GM23338 (cell line): ENCODE measurements at regions not wholly inside any gene's neighbourhood (a gene's known extent, or its start where the extent isn't known, plus 50 kb on each side); places are given as distances from the start of the nearest gene placed in this dataset.

Experiments
- ATAC-seq: fragments of 200-7000 bp; cut with Tn5 transposase; 3 replicates; pipeline ENCODE4 v1.9.1; 2020
- DNase-seq: peaks from one replicate; pipeline ENCODE4 v3.0.0-alpha.2; 2015; ENCODE audit warnings: low spot score
- H2AFZ ChIP-seq: fragments of 200-600 bp; sonication (generic); 2 replicates; pipeline ENCODE4 v1.8.0; 2016; ENCODE audit warnings: antibody characterized with exemption, mild to moderate bottlenecking, moderate library complexity
- H3F3A ChIP-seq: fragments of 200-600 bp; sonication (generic); replicated peaks from 2 replicates; pipeline ENCODE4 v1.8.0; 2017; ENCODE audit warnings: antibody characterized with exemption, mixed run types, low read depth
- H3K27ac ChIP-seq: fragments of 200-600 bp; sonication (generic); 2 replicates; pipeline ENCODE4 v1.6.1; 2016; ENCODE audit warnings: low read depth
- H3K27me3 ChIP-seq: fragments of 200-600 bp; sonication (generic); 2 replicates; pipeline ENCODE4 v1.8.0; 2016; ENCODE audit warnings: mild to moderate bottlenecking, mixed run types, moderate library complexity; ENCODE audit not compliant: insufficient read depth
- H3K36me3 ChIP-seq: fragments of 200-600 bp; sonication (generic); 2 replicates; pipeline ENCODE4 v1.8.0; 2016; ENCODE audit warnings: mild to moderate bottlenecking; ENCODE audit not compliant: insufficient read depth
- H3K4me1 ChIP-seq: fragments of 200-600 bp; sonication (generic); 2 replicates; pipeline ENCODE4 v1.8.0; 2016; ENCODE audit warnings: mild to moderate bottlenecking, moderate library complexity; ENCODE audit not compliant: insufficient read depth
- H3K4me2 ChIP-seq: fragments of 200-600 bp; sonication (generic); 2 replicates; pipeline ENCODE4 v1.7.1; 2017; ENCODE audit warnings: mixed run types
- H3K4me3 ChIP-seq: fragments of 200-600 bp; sonication (generic); 2 replicates; pipeline ENCODE4 v1.6.1; 2016; ENCODE audit warnings: mixed run types
- H3K79me2 ChIP-seq: fragments of 200-600 bp; sonication (generic); replicated peaks from 2 replicates; pipeline ENCODE4 v1.8.0; 2017; ENCODE audit warnings: mild to moderate bottlenecking; ENCODE audit not compliant: insufficient read depth
- H3K9me2 ChIP-seq: fragments of 200-600 bp; sonication (generic); 2 replicates; pipeline ENCODE4 v1.8.0; 2017; ENCODE audit not compliant: insufficient read depth
- H4K20me1 ChIP-seq: fragments of 200-600 bp; sonication (generic); replicated peaks from 2 replicates; pipeline ENCODE4 v1.8.0; 2017; ENCODE audit warnings: mild to moderate bottlenecking; ENCODE audit not compliant: insufficient read depth
- H3K27ac Mint-ChIP-seq: 2 replicates; pipeline ENCODE4 v1.8.0; 2020; ENCODE audit warnings: inconsistent platforms, mild to moderate bottlenecking, moderate library complexity, mixed read lengths
- H3K27me3 Mint-ChIP-seq: 3 replicates; pipeline ENCODE4 v1.8.0; 2022; ENCODE audit warnings: low read depth, mild to moderate bottlenecking, moderate library complexity, mixed read lengths, inconsistent platforms; ENCODE audit not compliant: insufficient read depth, poor library complexity
- H3K36me3 Mint-ChIP-seq: 3 replicates; pipeline ENCODE4 v1.8.0; 2021; ENCODE audit warnings: low read depth, mild to moderate bottlenecking, inconsistent platforms, moderate library complexity, mixed read lengths
- H3K4me1 Mint-ChIP-seq: 3 replicates; pipeline ENCODE4 v1.8.0; 2020; ENCODE audit warnings: mild to moderate bottlenecking, inconsistent platforms, mixed read lengths
- H3K4me3 Mint-ChIP-seq: 3 replicates; pipeline ENCODE4 v1.8.0; 2021; ENCODE audit warnings: moderate library complexity, mild to moderate bottlenecking, inconsistent platforms, mixed read lengths
- H3K9me3 Mint-ChIP-seq: 3 replicates; pipeline ENCODE4 v1.8.0; 2020; ENCODE audit warnings: moderate library complexity, mild to moderate bottlenecking, inconsistent platforms, mixed read lengths
- CREB1 ChIP-seq: fragments of 250-450 bp; sonication (Bioruptor Pico); IDR thresholded peaks from 2 replicates; pipeline ENCODE4 v1.5.0; 2020; ENCODE audit warnings: low read depth, mild to moderate bottlenecking, moderate library complexity
- CTCF ChIP-seq, 2 experiments: fragments of 200-600 bp in 1 of 2; sonication (generic) in 1 of 2; conservative IDR thresholded peaks; 2 replicates each; pipeline versions ENCODE4 v1.5.1 to v1.6.1; 2016 to 2017; ENCODE audit warnings: antibody characterized with exemption in 2 of 2, low read depth in 2 of 2, mild to moderate bottlenecking in 2 of 2, moderate library complexity in 1 of 2
- ETS1 ChIP-seq: IDR thresholded peaks from 2 replicates; pipeline ENCODE4 v1.6.1; 2016; ENCODE audit warnings: antibody characterized with exemption
- EZH2 ChIP-seq: fragments of 200-600 bp; sonication (generic); IDR thresholded peaks from one replicate; pipeline ENCODE4 v1.8.0; 2017; ENCODE audit warnings: antibody characterized with exemption, mild to moderate bottlenecking, low read depth; ENCODE audit not compliant: unreplicated experiment
- EZH2phosphoT487 ChIP-seq: fragments of 200-600 bp; sonication (generic); IDR thresholded peaks from one replicate; pipeline ENCODE4 v1.8.1; 2018; ENCODE audit warnings: antibody characterized with exemption; ENCODE audit not compliant: unreplicated experiment
- JUNB ChIP-seq: IDR thresholded peaks from one replicate; pipeline ENCODE4 v1.6.1; 2016; ENCODE audit warnings: antibody characterized with exemption; ENCODE audit not compliant: unreplicated experiment
- NANOG ChIP-seq: IDR thresholded peaks from 2 replicates; pipeline ENCODE4 v1.6.1; 2016; ENCODE audit warnings: antibody characterized with exemption, borderline replicate concordance
- POLR2AphosphoS5 ChIP-seq: IDR thresholded peaks from 2 replicates; pipeline ENCODE4 v1.6.1; 2016; ENCODE audit warnings: antibody characterized with exemption, low read depth
- REST ChIP-seq: IDR thresholded peaks from one replicate; pipeline ENCODE4 v1.6.1; 2018; ENCODE audit warnings: antibody characterized with exemption; ENCODE audit not compliant: unreplicated experiment
- STAT1 ChIP-seq: IDR thresholded peaks from one replicate; pipeline ENCODE4 v1.6.1; 2016; ENCODE audit warnings: antibody characterized with exemption; ENCODE audit not compliant: unreplicated experiment
- ZNF114 ChIP-seq: fragments of 250-450 bp; sonication (Bioruptor Pico); IDR thresholded peaks from 2 replicates; pipeline ENCODE4 v1.5.0; 2020; ENCODE audit warnings: mild to moderate bottlenecking, moderate library complexity
- ZNF331 ChIP-seq: fragments of 250-450 bp; sonication (Bioruptor Pico); IDR thresholded peaks from 2 replicates; pipeline ENCODE4 v1.5.0; 2020; ENCODE audit warnings: low read depth, mild to moderate bottlenecking, moderate library complexity
- TF ChIP-seq, protein P1 (sequence below): fragments of 250-450 bp; sonication (Bioruptor Pico); IDR thresholded peaks from 2 replicates; pipeline ENCODE4 v1.5.0; 2020; ENCODE audit warnings: mild to moderate bottlenecking, moderate library complexity

- ATAC-seq = no peak
- no peak overlapping the region for H3K27ac Mint-ChIP-seq
- TF ChIP-seq STAT1 (no peak), EZH2 (no peak), CREB1 (CRISPR knock-in tag) (no peak), NANOG (no peak), JUNB (no peak), CTCF (conservative IDR thresholded peaks at IDR 0.05; ENCODE audit: low read depth in 2 of 2) (no peak), ZNF331 (CRISPR knock-in tag) (no peak), POLR2AphosphoS5 (no peak), ZNF114 (no peak), REST (no peak), EZH2phosphoT487 (no peak), ETS1 (no peak)
- TF ChIP-seq, protein P1, sequence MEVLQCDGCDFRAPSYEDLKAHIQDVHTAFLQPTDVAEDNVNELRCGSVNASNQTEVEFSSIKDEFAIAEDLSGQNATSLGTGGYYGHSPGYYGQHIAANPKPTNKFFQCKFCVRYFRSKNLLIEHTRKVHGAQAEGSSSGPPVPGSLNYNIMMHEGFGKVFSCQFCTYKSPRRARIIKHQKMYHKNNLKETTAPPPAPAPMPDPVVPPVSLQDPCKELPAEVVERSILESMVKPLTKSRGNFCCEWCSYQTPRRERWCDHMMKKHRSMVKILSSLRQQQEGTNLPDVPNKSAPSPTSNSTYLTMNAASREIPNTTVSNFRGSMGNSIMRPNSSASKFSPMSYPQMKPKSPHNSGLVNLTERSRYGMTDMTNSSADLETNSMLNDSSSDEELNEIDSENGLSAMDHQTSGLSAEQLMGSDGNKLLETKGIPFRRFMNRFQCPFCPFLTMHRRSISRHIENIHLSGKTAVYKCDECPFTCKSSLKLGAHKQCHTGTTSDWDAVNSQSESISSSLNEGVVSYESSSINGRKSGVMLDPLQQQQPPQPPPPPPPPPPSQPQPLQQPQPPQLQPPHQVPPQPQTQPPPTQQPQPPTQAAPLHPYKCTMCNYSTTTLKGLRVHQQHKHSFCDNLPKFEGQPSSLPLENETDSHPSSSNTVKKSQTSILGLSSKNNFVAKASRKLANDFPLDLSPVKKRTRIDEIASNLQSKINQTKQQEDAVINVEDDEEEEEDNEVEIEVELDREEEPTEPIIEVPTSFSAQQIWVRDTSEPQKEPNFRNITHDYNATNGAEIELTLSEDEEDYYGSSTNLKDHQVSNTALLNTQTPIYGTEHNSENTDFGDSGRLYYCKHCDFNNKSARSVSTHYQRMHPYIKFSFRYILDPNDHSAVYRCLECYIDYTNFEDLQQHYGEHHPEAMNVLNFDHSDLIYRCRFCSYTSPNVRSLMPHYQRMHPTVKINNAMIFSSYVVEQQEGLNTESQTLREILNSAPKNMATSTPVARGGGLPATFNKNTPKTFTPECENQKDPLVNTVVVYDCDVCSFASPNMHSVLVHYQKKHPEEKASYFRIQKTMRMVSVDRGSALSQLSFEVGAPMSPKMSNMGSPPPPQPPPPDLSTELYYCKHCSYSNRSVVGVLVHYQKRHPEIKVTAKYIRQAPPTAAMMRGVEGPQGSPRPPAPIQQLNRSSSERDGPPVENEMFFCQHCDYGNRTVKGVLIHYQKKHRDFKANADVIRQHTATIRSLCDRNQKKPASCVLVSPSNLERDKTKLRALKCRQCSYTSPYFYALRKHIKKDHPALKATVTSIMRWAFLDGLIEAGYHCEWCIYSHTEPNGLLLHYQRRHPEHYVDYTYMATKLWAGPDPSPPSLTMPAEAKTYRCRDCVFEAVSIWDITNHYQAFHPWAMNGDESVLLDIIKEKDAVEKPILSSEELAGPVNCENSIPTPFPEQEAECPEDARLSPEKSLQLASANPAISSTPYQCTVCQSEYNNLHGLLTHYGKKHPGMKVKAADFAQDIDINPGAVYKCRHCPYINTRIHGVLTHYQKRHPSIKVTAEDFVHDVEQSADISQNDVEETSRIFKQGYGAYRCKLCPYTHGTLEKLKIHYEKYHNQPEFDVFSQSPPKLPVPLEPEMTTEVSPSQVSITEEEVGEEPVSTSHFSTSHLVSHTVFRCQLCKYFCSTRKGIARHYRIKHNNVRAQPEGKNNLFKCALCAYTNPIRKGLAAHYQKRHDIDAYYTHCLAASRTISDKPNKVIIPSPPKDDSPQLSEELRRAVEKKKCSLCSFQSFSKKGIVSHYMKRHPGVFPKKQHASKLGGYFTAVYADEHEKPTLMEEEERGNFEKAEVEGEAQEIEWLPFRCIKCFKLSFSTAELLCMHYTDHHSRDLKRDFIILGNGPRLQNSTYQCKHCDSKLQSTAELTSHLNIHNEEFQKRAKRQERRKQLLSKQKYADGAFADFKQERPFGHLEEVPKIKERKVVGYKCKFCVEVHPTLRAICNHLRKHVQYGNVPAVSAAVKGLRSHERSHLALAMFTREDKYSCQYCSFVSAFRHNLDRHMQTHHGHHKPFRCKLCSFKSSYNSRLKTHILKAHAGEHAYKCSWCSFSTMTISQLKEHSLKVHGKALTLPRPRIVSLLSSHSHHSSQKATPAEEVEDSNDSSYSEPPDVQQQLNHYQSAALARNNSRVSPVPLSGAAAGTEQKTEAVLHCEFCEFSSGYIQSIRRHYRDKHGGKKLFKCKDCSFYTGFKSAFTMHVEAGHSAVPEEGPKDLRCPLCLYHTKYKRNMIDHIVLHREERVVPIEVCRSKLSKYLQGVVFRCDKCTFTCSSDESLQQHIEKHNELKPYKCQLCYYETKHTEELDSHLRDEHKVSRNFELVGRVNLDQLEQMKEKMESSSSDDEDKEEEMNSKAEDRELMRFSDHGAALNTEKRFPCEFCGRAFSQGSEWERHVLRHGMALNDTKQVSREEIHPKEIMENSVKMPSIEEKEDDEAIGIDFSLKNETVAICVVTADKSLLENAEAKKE (CRISPR knock-in tag) = no peak
- H3K79me2 ChIP-seq = no peaks in the 10 kb centered on the region
- H3K27ac ChIP-seq = no peak overlapping the region
- H3K4me1 ChIP-seq = no peaks in the 10 kb centered on the region
- H3K4me3 Mint-ChIP-seq = no peak overlapping the region
- no peak for DNase-seq
- no peaks in the 10 kb centered on the region; the same call in 2 of the 3 replicates for H3K36me3 Mint-ChIP-seq
- peaks cover 7% of the 10 kb centered on the region for H3K27me3 Mint-ChIP-seq
- peaks cover 5% of the 10 kb centered on the region; the same call in 2 of the 3 replicates for H3K9me3 Mint-ChIP-seq
- H3K4me2 ChIP-seq = no peak overlapping the region
- no peaks in the 10 kb centered on the region for H4K20me1 ChIP-seq
- no peaks in the 10 kb centered on the region for H3K4me1 Mint-ChIP-seq
- no peaks in the 10 kb centered on the region; the same call in 1 of the 2 replicates for H3K9me2 ChIP-seq
- H3F3A ChIP-seq = no peaks in the 10 kb centered on the region
- no peaks in the 10 kb centered on the region for H3K27me3 ChIP-seq
- H3K4me3 ChIP-seq = no peak overlapping the region
- no peaks in the 10 kb centered on the region for H3K36me3 ChIP-seq
- no peak overlapping the region for H2AFZ ChIP-seq
These were observed 231.6 kb downstream of the QKI start for GRCh38 chr6:163646133-163646532.
